ENCODE measurements at regions not wholly inside any gene's neighbourhood (a gene's known extent, or its start where the extent isn't known, plus 50 kb on each side); places are given as distances from the start of the nearest gene placed in this dataset.
"Not testable (repeated sequence)": the region's sequence is repeated elsewhere in the genome, so short reads cannot be mapped to it uniquely, and the experiment has no call there.

GRCh38 chr20:5492937-5493336 lies 117.9 kb downstream of the GPCPD1 start:
- no peak for DNase-seq (ENCODE audit: low read depth in 4 of 4, low spot score in 2 of 4)

- DNase-seq (ENCODE audit: low read depth in 4 of 4, low spot score in 2 of 4), result no peak
Measured at GRCh38 chr20:5491455-5491854, 119.4 kb downstream of the GPCPD1 start.

- DNase-seq (ENCODE audit: low read depth in 4 of 4, low spot score in 2 of 4), result no peak
Measured at GRCh38 chr20:5489601-5490000, 121.2 kb downstream of the GPCPD1 start.

GRCh38 chr20:5488823-5489222 lies 122.0 kb downstream of the GPCPD1 start:
- no peak for DNase-seq (ENCODE audit: low read depth in 4 of 4, low spot score in 2 of 4)

- DNase-seq (ENCODE audit: low read depth in 4 of 4, low spot score in 2 of 4), result no peak
Measured at GRCh38 chr20:5486377-5487054, 124.3 kb downstream of the GPCPD1 start.

DNA sequence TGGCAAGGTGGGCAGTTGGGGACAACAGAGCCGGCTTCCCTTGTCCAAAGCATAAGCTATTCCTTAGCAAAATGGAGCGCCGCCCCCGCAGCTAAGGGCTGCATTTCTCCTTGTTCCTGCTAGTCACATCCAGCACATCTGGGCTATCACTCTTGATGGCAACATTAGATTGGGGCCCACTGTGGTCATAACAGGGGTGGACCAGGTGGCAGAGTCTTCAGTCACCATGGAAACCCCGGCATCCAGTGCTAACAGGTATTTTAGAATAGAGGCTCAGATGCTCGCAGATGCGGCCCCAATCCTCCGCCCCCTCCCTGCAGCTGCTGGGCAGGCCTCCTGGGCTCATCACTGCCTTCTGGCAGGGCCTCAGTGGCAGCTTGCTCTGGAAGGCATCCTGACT lies 125.9 kb downstream of the GPCPD1 start:
- no peak for DNase-seq (ENCODE audit: low read depth in 4 of 4, low spot score in 2 of 4)

DNA sequence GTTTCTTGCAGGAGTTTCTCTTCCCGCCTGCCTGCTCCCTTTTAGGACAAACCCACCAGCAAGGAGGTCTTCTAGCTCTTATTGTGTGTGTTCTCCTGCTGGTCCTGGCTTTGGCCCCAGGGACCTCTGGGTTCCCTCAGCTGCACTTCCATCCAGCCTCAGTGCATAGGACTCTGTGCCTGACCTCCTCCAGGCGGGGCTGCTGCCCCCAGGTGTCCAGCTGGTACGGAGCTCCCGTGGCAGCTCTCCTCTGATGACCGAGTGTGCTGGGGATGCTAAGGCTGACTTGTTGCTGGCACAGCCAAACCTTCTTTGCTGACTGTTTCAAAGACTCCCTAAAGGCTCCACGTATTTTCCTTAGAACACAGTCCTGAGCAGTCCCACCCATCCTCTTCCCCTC lies 126.5 kb downstream of the GPCPD1 start:
- no peak for DNase-seq (ENCODE audit: low read depth in 4 of 4, low spot score in 2 of 4)

GRCh38 chr20:5482791-5483190 lies 128.0 kb downstream of the GPCPD1 start:
- no peak for DNase-seq (ENCODE audit: low read depth in 4 of 4, low spot score in 2 of 4)

DNA sequence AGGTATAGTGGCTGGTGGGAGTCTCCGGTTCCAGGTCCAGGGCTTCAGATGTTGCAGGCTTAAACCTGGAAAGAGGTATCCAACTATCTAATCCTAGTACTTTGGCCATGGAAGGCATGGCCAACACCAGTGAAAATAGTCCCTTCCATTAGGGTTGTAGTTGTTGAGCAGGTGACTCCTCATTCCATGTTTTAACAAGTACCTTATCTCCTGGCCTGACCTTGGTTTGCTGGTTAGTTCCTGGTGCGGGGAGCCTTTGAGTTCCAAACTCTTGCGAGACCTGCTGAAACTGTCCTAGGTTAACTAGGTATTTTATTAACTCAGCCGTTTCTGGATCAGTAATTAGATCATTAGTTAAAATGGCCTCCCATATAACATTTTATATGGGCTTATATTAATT lies 128.9 kb downstream of the GPCPD1 start:
- no peak for DNase-seq (ENCODE audit: low read depth in 4 of 4, low spot score in 2 of 4)

GRCh38 chr20:5480824-5481600 lies 129.8 kb downstream of the GPCPD1 start:
- DNase-seq (ENCODE audit: low read depth in 4 of 4, low spot score in 2 of 4), result no peak

GRCh38 chr20:5474646-5475550 lies 135.9 kb downstream of the GPCPD1 start:
- no peak for DNase-seq (ENCODE audit: low read depth in 4 of 4, low spot score in 2 of 4)

GRCh38 chr20:5471866-5472265 lies 138.9 kb downstream of the GPCPD1 start:
- DNase-seq (ENCODE audit: low read depth in 4 of 4, low spot score in 2 of 4), result not testable (repeated sequence)

- no peak for DNase-seq (ENCODE audit: low read depth in 4 of 4, low spot score in 2 of 4)
Measured at GRCh38 chr20:5471368-5471767, 139.4 kb downstream of the GPCPD1 start.

DNA sequence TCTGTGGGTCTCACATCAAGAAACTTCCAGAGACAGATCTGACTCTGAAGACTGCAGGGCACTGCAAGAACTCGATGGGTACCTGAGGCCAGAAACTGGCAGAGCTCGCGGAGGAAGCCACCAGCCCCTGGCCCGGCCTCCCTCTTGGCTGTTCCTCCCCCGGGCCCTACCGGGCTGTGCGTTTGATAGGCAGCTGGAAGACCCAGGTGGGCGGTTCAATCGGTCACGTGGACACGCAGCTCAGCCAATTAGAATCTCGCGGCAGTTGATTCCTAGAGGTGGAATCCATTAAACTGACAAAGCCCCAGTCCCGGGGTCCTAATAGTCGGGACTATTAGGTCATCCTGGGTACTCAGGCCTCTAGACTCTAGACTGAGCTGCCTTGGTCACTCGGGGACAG lies 139.9 kb downstream of the GPCPD1 start:
- no peak for DNase-seq (ENCODE audit: low read depth in 4 of 4, low spot score in 2 of 4)

GRCh38 chr20:5470458-5470857 lies 140.3 kb downstream of the GPCPD1 start:
- DNase-seq (ENCODE audit: low read depth in 4 of 4, low spot score in 2 of 4), result no peak

DNA sequence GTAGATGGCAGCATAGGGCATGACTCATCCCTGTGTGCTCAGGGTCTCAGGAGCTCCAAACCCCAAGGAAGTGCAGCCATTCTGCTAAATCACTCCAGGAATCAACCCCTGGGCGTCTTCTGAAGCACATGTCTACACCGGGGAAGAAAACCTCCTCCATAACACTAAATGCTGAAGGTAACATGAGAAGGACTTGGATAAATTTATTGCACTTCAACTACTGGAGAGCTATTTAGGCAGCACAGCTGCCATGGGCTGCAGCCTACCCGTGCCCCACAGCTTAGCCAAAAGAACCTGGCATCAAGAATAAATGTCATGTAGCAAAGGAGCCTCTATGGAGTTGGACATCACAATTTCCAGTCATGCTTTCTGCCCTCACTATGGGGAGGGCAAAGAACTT lies 141.7 kb downstream of the GPCPD1 start:
- DNase-seq (ENCODE audit: low read depth in 4 of 4, low spot score in 2 of 4), result no peak

DNA sequence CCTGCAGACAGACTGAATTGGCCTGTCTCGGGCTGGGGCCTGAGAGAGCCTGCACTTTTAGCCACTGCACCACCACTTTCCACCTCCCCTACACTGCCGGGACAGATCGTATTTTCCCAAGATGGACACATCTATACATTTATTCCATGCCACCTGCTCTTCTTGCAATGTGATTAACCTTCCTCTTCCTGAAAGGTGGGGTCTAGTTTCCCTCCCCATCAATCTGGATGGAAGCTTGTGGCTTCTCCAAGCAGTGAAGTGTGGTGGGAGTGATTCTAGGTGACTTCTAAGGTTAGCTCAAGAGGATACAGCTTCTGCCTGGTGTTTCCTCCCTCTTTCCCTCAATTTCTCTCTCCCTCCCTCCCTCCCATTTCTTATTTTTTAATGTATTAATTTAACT lies 143.7 kb downstream of the GPCPD1 start:
- DNase-seq (ENCODE audit: low read depth in 4 of 4, low spot score in 2 of 4), result no peak

- DNase-seq (ENCODE audit: low read depth in 4 of 4, low spot score in 2 of 4), result no peak
Measured at GRCh38 chr20:5465604-5465927, 145.2 kb downstream of the GPCPD1 start.

DNA sequence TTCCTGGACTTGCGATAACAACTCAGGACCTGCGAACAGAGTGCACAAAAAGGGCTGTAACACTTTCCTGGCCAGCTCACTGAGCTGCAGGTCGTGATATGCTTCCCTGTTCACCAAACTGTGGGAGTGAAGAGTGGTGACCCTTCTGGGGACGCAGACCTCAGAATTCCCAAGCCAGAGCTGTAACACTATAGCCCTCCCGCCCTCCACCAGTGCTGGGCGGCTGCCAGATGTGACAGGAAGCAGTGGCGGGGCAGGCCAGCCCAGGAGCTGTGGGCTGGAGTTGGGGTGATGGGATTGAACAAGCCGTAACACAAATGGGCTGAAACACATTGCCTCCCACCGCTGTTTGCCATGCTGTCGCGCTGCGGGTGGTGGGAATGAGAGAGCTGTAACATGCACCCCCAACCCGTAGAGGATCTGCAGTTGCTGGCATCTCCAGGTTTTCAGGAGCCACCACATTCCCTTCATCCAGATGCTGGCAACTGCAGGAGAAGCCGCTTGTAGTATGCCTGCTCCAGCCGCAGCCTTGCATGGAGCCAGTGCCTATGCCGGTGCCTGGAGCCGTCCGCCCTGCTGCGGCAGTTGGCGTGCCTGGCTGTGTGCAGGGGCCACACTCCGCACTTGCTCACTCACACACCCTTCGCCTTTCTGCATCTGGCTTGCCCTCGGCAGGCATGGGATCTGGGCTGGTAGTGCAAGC lies 145.8 kb downstream of the GPCPD1 start:
- DNase-seq (ENCODE audit: low read depth in 4 of 4, low spot score in 2 of 4), result no peak

GRCh38 chr20:5463007-5463686 lies 146.4 kb upstream of the PROKR2 start:
- DNase-seq (ENCODE audit: low read depth in 4 of 4, low spot score in 2 of 4), result no peak

Data from left renal cortex interstitium (tissue), 4 donors.